Smooth muscle cell (in vitro differentiated cells): ENCODE measurements at regions not wholly inside any gene's neighbourhood (a gene's known extent, or its start where the extent isn't known, plus 50 kb on each side); places are given as distances from the start of the nearest gene placed in this dataset.
"Not testable (repeated sequence)": the region's sequence is repeated elsewhere in the genome, so short reads cannot be mapped to it uniquely, and the experiment has no call there.

Source experiments
- DNase-seq: peaks from one replicate; lab custom pipeline; 2025; ENCODE audit not compliant: unreplicated experiment; lab: John Stamatoyannopoulos, UW
- H2AFZ ChIP-seq: fragments of 200-600 bp; sonication (generic); 2 replicates; pipeline ENCODE4 v1.6.0; 2016; ENCODE audit warnings: antibody characterized with exemption, low read depth, mild to moderate bottlenecking
- H3F3A ChIP-seq: fragments of 200-600 bp; sonication (generic); 2 replicates; pipeline ENCODE4 v1.6.0; 2017; ENCODE audit warnings: antibody characterized with exemption, low read depth
- H3K27ac ChIP-seq: fragments of 200-600 bp; sonication (generic); 2 replicates; pipeline ENCODE4 v1.5.1; 2016; ENCODE audit warnings: low read depth, mild to moderate bottlenecking
- H3K27me3 ChIP-seq: fragments of 200-600 bp; sonication (generic); 2 replicates; pipeline ENCODE4 v1.6.1; 2016; ENCODE audit warnings: low read depth, mild to moderate bottlenecking
- H3K36me3 ChIP-seq: fragments of 200-600 bp; sonication (generic); 2 replicates; pipeline ENCODE4 v1.5.1; 2016; ENCODE audit warnings: low read depth
- H3K4me1 ChIP-seq: fragments of 200-600 bp; sonication (generic); 2 replicates; pipeline ENCODE4 v1.5.1; 2016; ENCODE audit warnings: low read depth
- H3K4me2 ChIP-seq: fragments of 200-600 bp; sonication (generic); 2 replicates; pipeline ENCODE4 v1.6.0; 2016; ENCODE audit warnings: mild to moderate bottlenecking
- H3K4me3 ChIP-seq: fragments of 200-600 bp; sonication (generic); 2 replicates; pipeline ENCODE4 v1.5.1; 2016; ENCODE audit warnings: mild to moderate bottlenecking
- H3K79me2 ChIP-seq: fragments of 200-600 bp; sonication (generic); 2 replicates; pipeline ENCODE4 v1.6.0; 2016; ENCODE audit warnings: low read depth, mild to moderate bottlenecking
- H3K9ac ChIP-seq: fragments of 200-600 bp; sonication (generic); 2 replicates; pipeline ENCODE4 v1.6.0; 2016; ENCODE audit warnings: low read depth
- H3K9me3 ChIP-seq: fragments of 200-600 bp; sonication (generic); replicated peaks from 2 replicates; pipeline ENCODE4 v1.5.1; 2016; ENCODE audit warnings: low read depth
- H4K20me1 ChIP-seq: fragments of 200-600 bp; sonication (generic); 2 replicates; pipeline ENCODE4 v1.6.0; 2016; ENCODE audit warnings: low read depth
- WGBS: methylation state at CpG from one replicate; pipeline ENCODE4 v1.1.7; 2016; ENCODE audit warnings: low lambda C conversion rate; 5-methylcytosine and 5-hydroxymethylcytosine counted together
- TF ChIP-seq, protein P1 (sequence below): fragments of 200-600 bp; sonication (generic); IDR thresholded peaks from 2 replicates; pipeline ENCODE4 v1.5.1; 2017; ENCODE audit warnings: borderline replicate concordance, mild to moderate bottlenecking, antibody characterized with exemption; ENCODE audit not compliant: insufficient read depth, poor library complexity, severe bottlenecking

DNA sequence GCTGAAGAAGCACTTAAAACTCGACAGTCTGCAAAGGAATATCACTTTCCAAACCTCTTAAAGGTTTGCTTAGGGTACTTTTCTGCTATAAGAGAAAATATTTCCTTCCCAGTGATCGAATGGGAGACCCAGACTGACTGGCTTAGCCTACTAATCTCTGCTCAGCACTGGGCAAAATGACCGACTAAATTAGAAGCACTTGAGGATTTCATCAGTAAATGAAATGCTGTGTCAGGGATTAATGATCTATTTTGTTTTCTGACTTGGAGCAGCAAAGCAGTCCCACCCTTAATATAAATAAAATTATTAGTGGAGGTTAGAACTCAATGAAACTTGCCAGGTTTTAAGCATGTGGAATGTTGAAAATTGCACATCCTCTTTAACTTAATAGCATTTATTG is 411.6 kb downstream of the NEBL start:
- H3K9ac ChIP-seq, result no peak overlapping the region
- no peaks in the 10 kb centered on the region for H3K79me2 ChIP-seq
- H3K4me2 ChIP-seq, result no peak overlapping the region
- no peaks in the 10 kb centered on the region for H4K20me1 ChIP-seq
- no peak for DNase-seq
- H2AFZ ChIP-seq, result no peak overlapping the region
- H3K4me3 ChIP-seq, result no peak overlapping the region
- WGBS, result 62% methylated on average over 3 of the region's 3 CpGs
- TF ChIP-seq, protein P1, sequence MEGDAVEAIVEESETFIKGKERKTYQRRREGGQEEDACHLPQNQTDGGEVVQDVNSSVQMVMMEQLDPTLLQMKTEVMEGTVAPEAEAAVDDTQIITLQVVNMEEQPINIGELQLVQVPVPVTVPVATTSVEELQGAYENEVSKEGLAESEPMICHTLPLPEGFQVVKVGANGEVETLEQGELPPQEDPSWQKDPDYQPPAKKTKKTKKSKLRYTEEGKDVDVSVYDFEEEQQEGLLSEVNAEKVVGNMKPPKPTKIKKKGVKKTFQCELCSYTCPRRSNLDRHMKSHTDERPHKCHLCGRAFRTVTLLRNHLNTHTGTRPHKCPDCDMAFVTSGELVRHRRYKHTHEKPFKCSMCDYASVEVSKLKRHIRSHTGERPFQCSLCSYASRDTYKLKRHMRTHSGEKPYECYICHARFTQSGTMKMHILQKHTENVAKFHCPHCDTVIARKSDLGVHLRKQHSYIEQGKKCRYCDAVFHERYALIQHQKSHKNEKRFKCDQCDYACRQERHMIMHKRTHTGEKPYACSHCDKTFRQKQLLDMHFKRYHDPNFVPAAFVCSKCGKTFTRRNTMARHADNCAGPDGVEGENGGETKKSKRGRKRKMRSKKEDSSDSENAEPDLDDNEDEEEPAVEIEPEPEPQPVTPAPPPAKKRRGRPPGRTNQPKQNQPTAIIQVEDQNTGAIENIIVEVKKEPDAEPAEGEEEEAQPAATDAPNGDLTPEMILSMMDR, result no peak
- no peaks in the 10 kb centered on the region for H3F3A ChIP-seq
- H3K27ac ChIP-seq, result no peak overlapping the region
- peaks cover 6% of the 10 kb centered on the region for H3K27me3 ChIP-seq
- H3K9me3 ChIP-seq, result no peaks in the 10 kb centered on the region
- no peaks in the 10 kb centered on the region for H3K4me1 ChIP-seq
- H3K36me3 ChIP-seq, result no peaks in the 10 kb centered on the region

GRCh38 chr10:20481054-20481453 is 416.1 kb downstream of the NEBL start:
- H3K79me2 ChIP-seq, result no peaks in the 10 kb centered on the region
- no peaks in the 10 kb centered on the region for H3K4me1 ChIP-seq
- no peaks in the 10 kb centered on the region for H3F3A ChIP-seq
- TF ChIP-seq, protein P1, result no peak
- WGBS, result 94% methylated on average over 2 of the region's 2 CpGs
- H3K9ac ChIP-seq, result no peak overlapping the region
- H3K4me3 ChIP-seq, result no peak overlapping the region
- no peak overlapping the region for H3K27ac ChIP-seq
- no peaks in the 10 kb centered on the region for H3K9me3 ChIP-seq
- no peak overlapping the region for H2AFZ ChIP-seq
- no peaks in the 10 kb centered on the region for H3K36me3 ChIP-seq
- peaks cover 4% of the 10 kb centered on the region for H3K27me3 ChIP-seq
- no peak overlapping the region for H3K4me2 ChIP-seq
- DNase-seq, result no peak
- H4K20me1 ChIP-seq, result no peaks in the 10 kb centered on the region

GRCh38 chr10:20480575-20480974 is 416.5 kb downstream of the NEBL start:
- not testable (repeated sequence) for H3F3A ChIP-seq, H3K4me2 ChIP-seq, H2AFZ ChIP-seq, H3K4me3 ChIP-seq, H3K79me2 ChIP-seq, H3K4me1 ChIP-seq, H3K36me3 ChIP-seq, H3K9me3 ChIP-seq, H3K9ac ChIP-seq, H3K27ac ChIP-seq, H3K27me3 ChIP-seq, DNase-seq, H4K20me1 ChIP-seq
- 89% methylated on average over 1 of the region's 1 CpG for WGBS

DNA sequence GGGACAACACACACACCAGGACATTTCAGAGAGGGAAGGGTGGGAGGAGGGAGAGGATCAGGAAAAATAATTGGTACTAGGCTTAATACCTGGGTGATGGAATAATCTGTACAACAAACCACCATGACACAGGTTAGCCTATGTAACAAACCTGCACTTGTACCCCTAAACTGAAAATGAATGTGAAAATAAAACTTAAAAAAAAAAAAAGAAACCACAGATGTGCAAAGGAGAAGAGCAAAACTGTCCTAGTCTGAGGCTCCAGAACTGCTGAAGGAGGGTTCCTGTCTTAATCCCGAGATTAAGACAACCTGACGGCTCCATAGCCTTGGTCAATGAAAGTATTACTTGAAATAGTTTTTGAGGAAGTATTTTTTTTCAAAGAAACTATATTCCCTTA is 423.0 kb downstream of the NEBL start:
- no peak overlapping the region for H3K9ac ChIP-seq
- 84% methylated on average over 2 of the region's 2 CpGs for WGBS
- no peaks in the 10 kb centered on the region for H3K27me3 ChIP-seq
- no peaks in the 10 kb centered on the region for H3F3A ChIP-seq
- no peak overlapping the region for H3K4me3 ChIP-seq
- TF ChIP-seq, protein P1, result no peak
- no peak overlapping the region for H3K4me2 ChIP-seq
- DNase-seq, result no peak
- no peak overlapping the region for H3K27ac ChIP-seq
- no peaks in the 10 kb centered on the region for H3K9me3 ChIP-seq
- no peaks in the 10 kb centered on the region for H3K79me2 ChIP-seq
- H3K4me1 ChIP-seq, result no peaks in the 10 kb centered on the region
- H2AFZ ChIP-seq, result no peak overlapping the region
- H4K20me1 ChIP-seq, result no peaks in the 10 kb centered on the region
- no peaks in the 10 kb centered on the region for H3K36me3 ChIP-seq
